GM18909 (cell line): ENCODE measurements at regions not wholly inside any gene's neighbourhood (a gene's known extent, or its start where the extent isn't known, plus 50 kb on each side); places are given as distances from the start of the nearest gene placed in this dataset.

Experiments
- ATAC-seq: cut with Tn5 transposase; IDR thresholded peaks from one replicate; pipeline ENCODE4 v1.9.1; 2021; ENCODE audit warnings: mild to moderate bottlenecking; ENCODE audit not compliant: unreplicated experiment, poor library complexity

GRCh38 chr20:11217326-11218172 is 543.8 kb upstream of the JAG1 start:
- no peak for ATAC-seq

- no peak for ATAC-seq
Measured at GRCh38 chr20:11218173-11218680, 544.4 kb upstream of the JAG1 start.

GRCh38 chr20:11219192-11219591 is 545.4 kb upstream of the JAG1 start:
- no peak for ATAC-seq

GRCh38 chr20:11221046-11221445 is 547.2 kb upstream of the JAG1 start:
- no peak for ATAC-seq

GRCh38 chr20:11222243-11222642 is 548.4 kb upstream of the JAG1 start:
- no peak for ATAC-seq

- ATAC-seq, result no peak
Measured at GRCh38 chr20:11227602-11228001, 553.8 kb upstream of the JAG1 start.

- no peak for ATAC-seq
Measured at GRCh38 chr20:11229772-11230171, 556.0 kb upstream of the JAG1 start.

GRCh38 chr20:11230999-11231398 is 557.2 kb upstream of the JAG1 start:
- no peak for ATAC-seq

- ATAC-seq, result no peak
Measured at GRCh38 chr20:11231742-11232648, 558.2 kb upstream of the JAG1 start.

GRCh38 chr20:11232896-11233295 is 559.1 kb upstream of the JAG1 start:
- no peak for ATAC-seq

GRCh38 chr20:11234181-11234580 is 560.4 kb upstream of the JAG1 start:
- ATAC-seq, result no peak

GRCh38 chr20:11234608-11235007 is 560.8 kb upstream of the JAG1 start:
- peak; percentile 55 for ATAC-seq

GRCh38 chr20:11235058-11235457 is 561.3 kb upstream of the JAG1 start:
- no peak for ATAC-seq

GRCh38 chr20:11242320-11242719 is 568.5 kb upstream of the JAG1 start:
- no peak for ATAC-seq

- ATAC-seq, result no peak
Measured at GRCh38 chr20:11245431-11245830, 571.6 kb upstream of the JAG1 start.

GRCh38 chr20:11246251-11246775 is 572.5 kb upstream of the JAG1 start:
- ATAC-seq, result no peak

- ATAC-seq, result no peak
Measured at GRCh38 chr20:11247046-11248010, 573.5 kb upstream of the JAG1 start.

GRCh38 chr20:11248011-11248409 is 574.2 kb upstream of the JAG1 start:
- no peak for ATAC-seq

GRCh38 chr20:11248687-11249638 is 575.2 kb upstream of the JAG1 start:
- ATAC-seq, result no peak
